ENCODE measurements at regions not wholly inside any gene's neighbourhood (a gene's known extent, or its start where the extent isn't known, plus 50 kb on each side); places are given as distances from the start of the nearest gene placed in this dataset.
"Not testable (repeated sequence)": the region's sequence is repeated elsewhere in the genome, so short reads cannot be mapped to it uniquely, and the experiment has no call there.

DNA sequence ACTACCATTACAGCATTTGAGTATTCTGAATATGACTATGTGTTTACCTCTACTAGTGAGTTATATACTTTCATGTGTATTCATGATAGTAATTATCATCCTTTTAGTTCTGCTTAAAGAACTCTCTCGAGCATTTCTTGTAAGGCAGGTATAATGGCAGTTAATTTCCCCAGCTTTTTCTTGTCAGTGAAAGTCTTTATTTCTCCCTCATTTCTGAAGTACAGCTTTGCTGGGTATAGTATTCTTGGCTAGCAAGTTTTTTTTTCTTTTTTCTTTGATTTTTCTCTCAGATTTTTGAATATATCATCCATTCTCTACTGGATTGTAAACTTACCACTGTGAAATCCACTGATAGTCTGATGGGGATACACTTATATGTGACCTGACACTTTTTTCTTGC lies 165.9 kb upstream of the ARHGAP5 start:
- DNase-seq: no peak

DNA sequence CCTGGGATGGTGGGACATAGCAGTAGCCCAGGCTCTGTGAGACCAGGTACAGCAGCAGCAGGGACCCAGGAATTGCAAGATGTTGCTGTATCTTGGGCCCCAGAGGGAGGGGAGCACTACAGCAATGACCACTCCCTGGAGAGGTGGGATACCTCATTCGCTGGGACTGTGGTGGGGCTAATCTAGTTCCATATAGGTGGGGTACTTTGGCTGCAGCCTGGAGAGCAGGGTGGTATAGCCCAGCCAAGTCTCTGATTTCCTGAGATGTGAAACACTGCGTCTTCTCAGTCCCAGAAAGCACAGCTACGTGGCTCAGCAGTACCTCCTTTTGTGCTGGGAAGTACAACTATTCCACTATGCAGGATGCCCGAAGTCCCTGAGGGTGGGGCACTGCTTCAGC lies 163.7 kb upstream of the ARHGAP5 start:
- DNase-seq: no peak

DNA sequence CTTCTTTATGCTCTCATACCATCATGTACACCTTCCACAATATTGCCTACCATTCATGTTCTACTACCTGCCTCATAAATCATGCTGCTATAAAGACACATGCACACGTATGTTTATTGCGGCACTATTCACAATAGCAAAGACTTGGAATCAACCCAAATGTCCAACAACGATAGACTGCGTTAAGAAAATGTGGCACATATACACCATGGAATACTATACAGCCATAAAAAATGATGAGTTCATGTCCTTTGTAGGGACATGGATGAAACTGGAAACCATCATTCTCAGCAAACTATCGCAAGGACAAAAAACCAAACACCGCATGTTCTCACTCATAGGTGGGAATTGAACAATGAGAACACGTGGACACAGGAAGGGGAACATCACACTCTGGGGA lies 158.8 kb upstream of the ARHGAP5 start:
- not testable (repeated sequence) for DNase-seq

DNA sequence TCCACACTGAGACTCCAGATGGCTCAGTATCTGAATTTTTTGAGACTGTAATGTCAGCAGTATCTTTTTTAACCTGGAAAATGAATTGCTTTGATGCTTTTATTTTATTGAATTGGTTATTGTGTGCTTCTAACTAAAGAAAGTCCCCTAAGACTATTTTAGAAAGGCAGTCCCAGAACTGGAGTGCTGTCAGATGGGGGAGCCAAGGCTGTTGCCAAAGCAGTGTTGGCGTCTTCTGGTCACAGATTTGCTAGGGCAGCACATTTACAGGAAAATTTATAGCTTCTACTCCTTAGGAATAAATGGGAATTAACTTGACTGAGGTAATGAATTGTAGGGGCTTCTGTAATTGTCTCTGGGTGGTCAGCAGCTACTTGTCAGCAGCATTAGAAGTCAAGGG lies 157.1 kb upstream of the ARHGAP5 start:
- no peak for DNase-seq

DNA sequence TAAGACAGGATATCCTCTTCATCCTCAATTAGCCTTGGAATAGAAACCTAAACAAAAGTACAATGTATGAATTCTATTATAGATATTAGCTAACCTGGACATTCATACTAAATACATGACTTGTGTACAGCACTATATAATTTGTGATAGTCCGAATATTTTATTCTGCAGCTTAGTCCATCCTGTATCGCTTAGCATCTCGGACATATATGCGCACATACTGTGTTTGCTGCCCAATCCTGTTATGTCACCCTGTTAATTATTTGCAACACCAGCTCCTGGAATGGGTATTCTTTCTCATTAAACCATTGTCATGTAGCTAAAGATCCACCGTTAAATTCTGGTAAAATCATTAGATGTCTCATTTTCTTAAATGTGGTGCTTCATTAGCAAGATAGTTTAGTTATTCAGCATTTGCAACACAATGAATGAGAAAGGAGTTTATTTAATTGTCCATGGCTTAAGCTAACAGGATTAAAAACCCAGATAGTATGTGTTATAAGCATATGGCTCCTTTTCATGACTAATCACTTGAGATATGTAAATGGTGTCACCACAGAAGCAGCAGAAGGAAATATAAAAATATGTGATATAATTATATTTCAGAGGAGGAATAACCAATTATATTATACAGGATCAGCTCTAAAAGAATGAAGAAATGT lies 156.0 kb upstream of the ARHGAP5 start:
- DNase-seq: no peak

DNA sequence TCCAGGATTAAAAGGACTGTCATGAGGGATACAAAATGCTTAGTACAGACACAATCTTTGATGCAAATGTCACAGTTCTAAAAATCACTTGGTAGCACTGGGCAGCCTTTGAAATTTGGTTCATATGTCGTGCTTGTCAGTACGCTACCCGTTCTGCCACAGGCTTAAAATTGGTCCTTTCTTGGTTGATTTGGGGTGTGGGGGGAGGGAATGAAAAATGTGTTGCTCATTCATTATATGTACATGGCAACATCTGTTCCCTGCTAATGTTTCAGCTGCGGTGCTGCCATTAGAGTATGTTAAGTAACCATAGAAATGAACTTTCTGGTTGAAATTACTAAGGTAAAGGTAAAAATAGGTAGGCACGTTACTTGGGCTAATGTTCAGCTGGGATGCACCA lies 155.4 kb upstream of the ARHGAP5 start:
- no peak for DNase-seq

DNA sequence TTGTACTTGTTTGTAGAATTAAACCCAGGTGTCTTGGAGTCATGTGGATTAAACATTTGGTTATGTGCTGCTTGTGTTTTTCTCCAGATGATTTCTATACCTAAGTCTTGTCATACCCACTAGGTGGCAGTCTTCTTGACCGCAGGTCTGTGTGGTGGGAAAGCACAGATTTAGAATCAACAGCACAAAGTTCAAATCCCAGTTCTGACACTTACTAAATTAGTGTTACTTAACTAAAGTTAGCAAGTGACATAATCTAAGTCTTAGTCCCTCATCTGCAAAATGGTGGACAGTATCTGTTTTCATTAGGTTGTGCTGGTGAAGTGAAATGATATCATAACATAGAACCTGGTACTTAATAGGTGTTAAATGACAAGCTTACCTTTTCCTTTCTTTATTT lies 151.0 kb upstream of the ARHGAP5 start:
- DNase-seq: no peak

DNA sequence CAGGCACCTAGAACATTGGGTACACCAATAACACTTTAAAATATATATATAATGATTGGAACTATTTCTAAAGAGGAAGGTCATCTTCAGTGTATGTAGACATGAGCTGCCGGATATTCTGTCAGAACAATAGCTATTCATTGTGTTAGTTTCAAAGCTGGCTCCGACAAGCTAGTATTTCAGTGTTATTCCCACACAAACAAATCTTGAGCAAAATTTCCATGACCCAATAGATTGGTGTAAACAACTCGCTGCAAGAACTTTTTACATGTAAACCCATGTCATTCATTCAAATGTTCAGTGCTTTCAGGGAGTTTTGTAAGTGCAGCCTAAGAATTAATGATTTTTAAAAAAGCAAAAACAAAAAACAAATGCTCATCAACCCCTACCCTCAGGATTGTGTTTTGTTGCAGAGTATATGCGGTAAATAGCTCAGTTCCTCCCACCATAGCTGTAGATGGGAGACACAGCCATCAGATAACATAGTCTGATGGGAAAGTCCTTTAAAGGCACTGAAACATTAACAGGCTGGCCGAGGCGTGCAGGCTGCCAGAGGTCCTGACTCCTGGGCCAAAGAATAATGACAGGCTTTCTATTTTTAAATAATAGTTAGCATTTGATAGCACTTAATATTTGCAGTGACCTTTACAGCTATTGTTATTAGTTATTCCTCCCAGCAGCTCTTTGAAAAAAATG lies 150.3 kb upstream of the ARHGAP5 start:
- no peak for DNase-seq

DNA sequence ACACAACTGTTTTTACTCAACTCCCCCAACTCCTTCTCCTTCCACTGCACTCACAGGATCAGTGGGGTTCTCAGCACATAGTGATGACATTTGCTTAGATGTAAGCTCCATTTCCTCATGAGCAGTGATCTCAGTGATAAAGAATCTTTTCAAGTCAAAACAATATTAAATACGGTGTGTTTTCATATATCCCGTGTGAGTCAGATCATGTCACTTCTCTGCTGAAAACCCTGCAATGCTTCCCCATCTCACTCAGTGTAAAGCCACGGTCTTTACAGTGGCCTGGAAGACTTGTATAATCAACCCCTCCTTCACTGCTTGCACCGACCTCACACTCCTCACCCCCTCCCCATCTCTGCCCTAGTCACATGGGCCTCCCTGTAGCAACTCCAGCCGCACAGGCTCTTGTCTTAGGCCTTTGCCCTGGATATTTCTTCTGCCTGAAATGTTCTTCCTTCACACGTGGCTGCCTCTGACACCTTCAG lies 149.7 kb upstream of the ARHGAP5 start:
- DNase-seq: no peak

DNA sequence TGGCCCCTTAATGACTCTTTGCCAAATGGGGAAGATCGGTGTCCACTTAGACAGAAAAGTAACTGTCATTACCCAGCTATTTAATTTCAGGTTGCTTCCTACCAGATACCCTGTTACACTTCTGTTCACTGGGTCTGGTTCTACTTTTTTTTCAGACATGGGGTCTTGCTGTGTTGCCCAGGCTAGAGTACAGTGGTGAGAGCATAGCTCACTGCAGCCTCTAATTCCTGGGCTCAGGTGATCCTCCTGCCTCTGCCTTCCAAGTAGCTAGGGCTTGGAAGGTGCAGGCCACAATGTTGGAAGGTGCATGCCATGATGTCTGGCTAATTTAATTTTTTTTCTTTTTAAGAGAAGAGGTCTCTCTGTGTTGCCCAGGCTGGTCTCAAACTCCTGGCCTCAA lies 147.0 kb upstream of the ARHGAP5 start:
- no peak for DNase-seq

DNA sequence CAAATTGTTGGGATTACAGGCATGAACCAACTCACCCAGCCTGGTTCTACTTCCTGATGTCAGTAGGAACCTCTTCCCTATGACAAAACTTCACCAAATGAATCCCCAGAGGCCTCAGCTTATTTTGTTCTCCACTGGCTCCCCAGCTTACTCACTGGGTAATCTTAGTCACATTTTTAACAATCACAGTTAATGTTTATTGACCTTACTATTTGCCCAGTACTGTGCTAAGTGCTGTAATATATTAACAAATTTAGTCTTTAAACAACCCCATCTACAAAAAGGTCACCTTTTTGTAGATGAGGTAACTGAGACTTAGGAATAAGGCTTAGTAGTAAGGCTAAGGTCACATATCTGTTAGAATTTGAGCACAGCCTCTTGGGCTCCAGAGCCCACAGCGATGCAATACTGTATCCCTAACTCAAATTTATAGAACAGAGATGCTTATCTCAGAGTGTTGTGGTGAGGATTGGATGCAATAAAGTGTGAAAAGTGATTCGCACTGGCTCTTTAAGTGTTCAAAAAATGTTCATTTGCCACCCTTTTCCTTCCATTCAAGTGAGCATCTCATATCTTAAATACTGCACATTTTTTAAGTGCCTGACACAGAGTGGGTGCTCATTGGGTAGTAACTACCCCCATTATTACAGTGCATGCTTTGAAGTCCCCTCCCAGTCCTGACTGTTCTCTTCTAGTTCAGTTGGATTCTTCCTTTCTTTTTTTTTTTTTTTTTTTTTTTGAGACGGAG lies 146.4 kb upstream of the ARHGAP5 start:
- no peak for DNase-seq

DNA sequence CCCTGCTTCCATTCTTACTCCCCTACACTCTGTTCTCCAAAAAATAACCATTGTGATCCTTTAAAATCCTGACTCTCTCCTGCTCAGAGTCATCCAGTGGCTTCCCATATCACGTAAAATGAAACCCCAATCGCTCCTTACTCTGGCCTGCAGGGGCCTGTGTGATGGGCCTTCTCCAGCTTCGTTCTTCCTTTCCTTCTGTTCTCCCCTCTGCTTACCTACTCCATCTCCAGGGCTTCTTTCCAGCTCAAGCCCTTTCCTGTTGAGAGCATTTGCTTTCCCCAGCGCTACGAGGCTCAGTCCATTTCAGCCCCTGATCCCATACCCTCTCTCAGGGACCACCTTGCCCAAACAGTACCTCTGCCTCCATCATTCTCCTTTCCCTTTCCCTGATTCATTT lies 144.4 kb upstream of the ARHGAP5 start:
- no peak for DNase-seq

DNA sequence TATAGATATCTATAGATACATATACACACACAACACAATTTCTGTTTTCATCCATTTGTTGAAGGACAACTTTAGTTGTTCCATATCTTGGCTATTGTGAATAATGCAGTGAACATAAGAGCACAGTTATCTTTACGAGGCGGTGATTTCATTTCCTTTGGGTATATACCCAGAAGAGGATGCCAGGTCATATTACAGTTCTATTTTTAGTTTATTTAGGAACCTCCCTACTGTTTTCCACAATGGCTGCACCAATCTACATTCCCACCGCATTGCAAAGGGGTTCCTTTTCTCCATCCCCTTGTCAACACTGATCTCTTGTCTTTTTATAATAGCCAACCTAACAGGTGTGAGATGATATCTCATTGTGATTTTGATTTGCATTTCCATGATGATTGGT lies 143.4 kb upstream of the ARHGAP5 start:
- no peak for DNase-seq

DNA sequence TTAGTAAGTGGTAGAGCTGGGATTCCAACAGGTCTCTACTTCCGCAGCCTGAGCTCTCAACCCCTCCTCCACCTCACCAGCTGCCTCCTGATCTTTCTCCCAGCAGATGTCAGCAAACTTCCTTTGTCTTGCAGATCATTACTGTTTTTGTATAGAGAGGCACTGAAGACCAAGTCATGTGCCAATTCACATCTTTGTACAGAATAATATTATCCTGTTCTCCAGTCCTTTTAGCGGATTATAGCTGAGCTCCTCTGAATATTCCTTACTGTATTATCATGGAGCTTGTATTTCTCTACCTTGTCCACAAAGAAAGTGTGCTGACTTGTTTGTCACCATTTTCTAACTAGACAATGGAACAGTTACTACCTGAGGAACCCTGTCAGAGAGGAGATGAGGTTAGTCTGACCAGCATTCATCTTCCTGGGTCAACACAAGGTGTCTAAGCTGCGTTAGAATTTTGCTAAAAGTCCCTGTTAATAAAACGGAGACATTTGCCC lies 142.3 kb upstream of the ARHGAP5 start:
- peak; percentile 51 for DNase-seq

DNA sequence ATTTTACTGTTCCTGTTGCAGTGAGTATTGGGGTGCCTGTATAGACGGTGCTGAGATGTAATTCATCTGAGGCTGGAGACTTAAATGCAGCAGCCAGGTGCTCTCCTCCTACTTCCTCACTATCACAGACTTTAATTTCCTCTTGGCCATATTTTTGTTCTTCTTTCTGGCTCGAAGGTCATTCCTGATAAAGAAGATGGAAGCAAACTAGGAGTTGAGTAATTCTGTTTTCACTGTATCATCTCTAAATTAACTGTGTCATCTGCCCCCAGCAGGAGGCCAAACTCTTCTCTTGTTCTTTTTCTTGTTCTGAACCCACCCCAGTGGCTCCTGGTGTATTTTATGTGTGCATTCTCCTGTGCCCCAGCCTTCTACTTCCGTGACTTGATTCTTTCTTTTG lies 141.7 kb upstream of the ARHGAP5 start:
- no peak for DNase-seq

DNA sequence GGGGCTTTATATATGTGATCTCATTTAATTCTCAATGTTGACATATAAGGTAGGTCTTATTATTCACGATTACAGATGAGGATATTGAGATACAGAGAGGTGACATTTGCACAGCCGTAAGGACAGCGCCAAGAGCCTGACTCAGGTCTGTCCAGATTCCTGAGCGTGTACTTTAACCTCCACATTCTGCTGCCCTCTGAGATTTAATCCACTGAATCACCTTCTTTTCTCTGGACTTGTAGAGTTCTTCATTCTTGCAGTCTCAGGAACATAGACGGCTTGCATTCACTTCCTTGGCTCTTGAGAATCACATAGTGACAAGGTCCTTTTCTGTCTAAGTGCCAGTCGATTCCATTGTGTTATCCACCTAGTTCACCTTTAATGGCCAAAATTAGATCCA lies 141.0 kb upstream of the ARHGAP5 start:
- DNase-seq: no peak

DNA sequence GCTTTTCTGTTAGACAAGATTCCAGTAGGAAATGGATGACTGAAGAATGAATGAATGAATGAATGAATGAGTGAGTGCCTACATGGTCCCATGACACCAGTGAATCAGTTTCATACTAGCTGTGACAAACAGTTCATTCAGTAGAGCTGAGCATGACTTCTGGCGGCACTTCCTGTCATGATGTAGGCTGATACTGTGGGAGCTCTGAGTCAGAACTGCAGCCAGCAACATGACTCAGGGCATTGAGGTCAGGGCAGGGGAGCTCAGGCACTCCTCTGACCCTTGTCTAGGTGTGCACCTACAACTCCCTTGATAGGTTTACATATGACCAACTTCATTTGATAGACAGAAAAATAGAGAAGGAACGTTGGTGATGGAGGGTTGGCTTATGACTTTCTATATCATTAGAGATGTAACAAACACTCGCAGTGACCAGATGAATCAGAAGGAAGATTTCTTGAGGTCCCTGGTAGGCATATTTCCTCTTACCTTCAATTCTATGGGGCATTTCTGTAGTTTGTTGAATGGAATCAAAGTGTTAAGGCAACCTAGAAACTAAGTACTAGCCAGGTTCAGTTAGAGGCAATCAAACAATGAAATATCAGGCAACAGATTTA lies 139.3 kb upstream of the ARHGAP5 start:
- DNase-seq: no peak

DNA sequence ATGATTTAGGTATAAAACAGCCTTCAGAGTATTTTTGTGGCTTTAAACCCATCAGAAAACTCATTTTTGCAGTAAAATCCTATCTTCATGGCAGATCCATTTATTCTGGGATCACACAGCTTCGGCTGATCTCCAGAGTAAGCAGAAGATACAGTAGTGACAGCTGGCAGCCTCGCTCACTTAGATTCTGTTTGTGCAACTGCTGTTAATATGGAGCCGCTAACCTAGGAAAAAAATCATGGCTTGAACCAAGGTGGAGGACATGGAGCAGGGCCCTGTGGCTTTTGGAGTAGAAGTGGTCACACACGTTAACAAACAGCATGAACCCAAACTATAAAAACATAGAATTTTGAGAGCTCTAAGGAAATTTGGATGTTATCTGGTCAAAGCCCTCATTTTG lies 137.2 kb upstream of the ARHGAP5 start:
- DNase-seq: no peak

DNA sequence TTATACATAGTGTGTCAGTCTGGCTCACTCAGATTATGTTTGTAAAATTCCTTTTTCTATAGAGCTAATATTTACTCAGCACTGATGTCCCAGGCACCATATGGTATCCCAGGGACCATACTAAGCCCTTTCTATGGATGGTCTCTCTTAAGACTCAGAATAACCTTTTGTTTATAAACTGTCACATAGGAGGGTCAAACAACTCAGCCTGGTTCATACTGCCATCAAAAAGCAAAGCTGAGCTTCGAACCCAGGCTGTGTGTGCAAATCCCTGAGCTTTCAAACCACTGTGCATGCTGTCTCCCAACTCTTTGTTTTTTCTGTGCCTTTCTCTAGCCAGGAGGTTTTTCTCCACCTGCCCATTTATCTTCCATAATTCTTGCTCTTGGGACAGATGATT lies 135.6 kb upstream of the ARHGAP5 start:
- no peak for DNase-seq

DNA sequence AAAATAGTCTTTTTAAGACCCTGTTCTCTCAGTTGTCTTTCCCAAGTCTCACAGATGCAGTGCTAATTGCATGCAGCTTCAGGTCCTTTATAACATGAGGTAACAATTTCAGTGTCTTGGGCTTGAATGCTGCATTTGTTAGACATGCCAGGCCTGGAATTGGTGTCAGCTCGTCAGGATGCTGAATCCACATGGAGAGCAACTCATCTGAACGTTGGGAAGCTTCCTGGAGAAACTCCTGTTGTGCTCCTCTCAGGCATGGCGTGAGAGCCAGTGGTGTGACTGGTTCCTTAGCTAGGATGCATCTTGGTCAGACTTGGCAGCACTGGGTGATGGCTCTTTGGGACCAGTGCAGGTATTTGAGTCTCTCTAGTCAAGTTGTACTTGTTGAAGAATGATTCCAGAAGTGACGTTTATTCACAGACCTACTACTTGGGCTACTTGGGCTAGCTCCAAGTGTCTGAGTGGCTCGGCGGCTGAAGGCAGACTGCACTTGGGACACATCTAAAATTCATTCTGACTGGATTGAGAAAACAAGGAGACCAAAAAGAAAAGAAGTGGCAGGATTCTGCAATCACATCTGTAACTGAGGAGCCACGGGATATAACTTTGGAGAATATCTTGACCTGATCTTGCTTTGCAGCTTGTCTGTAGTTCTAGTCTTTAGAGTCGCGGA lies 134.8 kb upstream of the ARHGAP5 start:
- no peak for DNase-seq

DNA sequence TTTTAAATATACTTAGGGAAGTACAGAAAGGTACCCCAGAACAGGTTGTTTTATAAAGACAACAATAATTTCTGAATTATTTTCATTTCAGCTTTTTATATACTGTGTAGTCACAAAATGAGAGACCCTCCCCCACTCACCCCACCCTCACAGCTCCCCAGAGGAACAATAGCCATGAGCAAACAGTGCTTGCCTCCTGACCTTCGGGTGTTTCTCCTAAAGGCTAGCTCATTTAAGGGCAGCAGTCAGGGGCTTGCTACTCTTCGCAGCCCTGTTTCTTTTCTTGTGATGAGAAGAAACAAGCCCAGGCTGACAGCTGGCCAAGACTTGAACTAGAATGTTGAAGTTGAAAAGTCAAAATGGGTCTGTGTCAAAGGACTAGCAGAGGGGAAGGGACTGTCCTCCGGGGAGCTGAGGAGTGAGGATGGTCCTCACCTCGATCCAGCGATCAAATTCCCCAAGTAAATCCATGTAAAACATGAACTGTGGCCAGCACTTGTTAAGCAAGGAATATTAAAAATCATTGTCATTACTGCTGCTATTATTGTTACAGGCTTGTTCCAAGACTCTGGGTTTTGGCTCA lies 133.8 kb upstream of the ARHGAP5 start:
- DNase-seq: no peak

DNA sequence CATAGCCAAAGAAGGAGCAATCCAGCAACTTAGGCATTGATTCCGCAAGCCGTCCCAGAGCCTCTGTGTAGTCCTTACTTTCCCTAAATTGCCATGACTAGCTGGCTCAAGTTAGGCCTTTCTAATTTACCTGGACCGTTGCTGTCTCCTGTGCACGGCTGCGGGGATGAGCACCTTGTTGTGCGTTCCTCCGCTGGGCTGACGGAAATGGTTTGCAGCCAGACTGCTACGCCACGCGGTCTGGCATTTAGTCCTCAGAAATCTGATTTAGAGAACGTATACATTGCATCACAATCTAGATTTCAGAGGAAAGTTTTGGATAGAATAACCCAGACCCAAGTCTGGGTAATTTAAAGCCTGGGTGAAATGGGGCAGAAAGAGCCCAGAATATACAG lies 133.2 kb upstream of the ARHGAP5 start:
- DNase-seq: no peak
